ENCODE measurements at regions not wholly inside any gene's neighbourhood (a gene's known extent, or its start where the extent isn't known, plus 50 kb on each side); places are given as distances from the start of the nearest gene placed in this dataset.

DNA sequence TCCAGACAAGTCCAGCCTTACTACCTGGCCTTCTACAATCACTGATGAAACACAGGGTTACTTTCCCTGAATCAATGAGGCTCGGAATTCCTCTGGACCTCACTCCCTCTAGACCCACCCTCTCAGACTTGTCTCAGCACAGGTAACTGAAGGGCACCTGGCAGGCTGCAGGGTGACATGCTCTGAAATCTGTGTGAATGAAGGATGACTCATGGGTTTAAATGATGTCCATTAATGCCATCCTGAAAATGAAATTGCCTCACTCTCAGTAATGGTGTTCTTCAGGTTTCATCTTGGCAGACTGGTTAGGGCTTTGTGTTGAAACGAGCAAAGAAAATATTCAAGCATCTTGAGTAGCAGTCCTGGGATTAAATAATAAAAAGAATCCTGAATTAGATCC is 134.4 kb downstream of the MAF start:
- Histone ChIP-seq H4K20me1 (ENCODE audit: insufficient read depth) (no peaks in the 10 kb centered on the region), H3K9ac (ENCODE audit: low read length) (no peak overlapping the region), H3K4me2 (ENCODE audit: low read length) (no peak overlapping the region), H3K27me3 (ENCODE audit: insufficient read depth, low read depth, low read length) (no peaks in the 10 kb centered on the region), H3F3A (ENCODE audit: insufficient read depth, low read length, poor library complexity, severe bottlenecking) (no peaks in the 10 kb centered on the region), H2AFZ (ENCODE audit: low read depth, low read length) (no peak overlapping the region), H3K4me3 (ENCODE audit: low read length) (no peak overlapping the region), H3K36me3 (ENCODE audit: insufficient read depth, low read length) (no peaks in the 10 kb centered on the region), H3K79me2 (replicated peaks; ENCODE audit: insufficient read depth, low read length) (no peaks in the 10 kb centered on the region), H3K9me3 (ENCODE audit: low read length) (no peaks in the 10 kb centered on the region), H3K27ac (ENCODE audit: low read length) (no peak overlapping the region), H3K9me2 (ENCODE audit: insufficient read depth, low read length) (no peaks in the 10 kb centered on the region)
- no peak for TF ChIP-seq EZH2 (IDR thresholded peaks at IDR 0.05; ENCODE audit: borderline replicate concordance, insufficient read depth, low read length, poor library complexity, severe bottlenecking)

DNA sequence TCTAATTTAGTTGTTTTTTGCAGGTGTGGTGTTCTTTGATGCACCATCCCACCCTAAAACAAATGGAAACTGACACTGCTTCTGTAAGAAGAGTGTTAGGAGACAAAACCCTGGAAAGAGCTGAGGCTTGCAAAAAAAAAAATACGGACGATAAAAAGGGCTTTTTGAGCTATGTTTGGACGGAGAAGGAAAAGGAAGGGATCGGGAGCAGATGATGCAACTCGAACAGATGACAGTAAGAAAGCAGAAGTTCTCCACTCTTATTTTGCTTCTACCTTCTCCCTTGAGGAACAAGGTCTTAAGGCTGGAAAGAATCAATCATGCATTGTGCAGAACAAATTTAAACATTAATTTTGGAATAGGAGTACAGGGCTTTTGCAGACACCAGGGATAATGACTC is 136.7 kb downstream of the MAF start:
- TF ChIP-seq TAF1 (IDR thresholded peaks at IDR 0.05; ENCODE audit: low read depth) (no peak), EP300 (conservative IDR thresholded peaks at IDR 0.05; ENCODE audit: poor library complexity, severe bottlenecking) (no peak), SMC3 (conservative IDR thresholded peaks at IDR 0.05; ENCODE audit: poor library complexity) (no peak), POLR2AphosphoS5 (IDR thresholded peaks at IDR 0.05) (no peak), MXI1 (conservative IDR thresholded peaks at IDR 0.05; ENCODE audit: poor library complexity, severe bottlenecking) (no peak), RAD21 (conservative IDR thresholded peaks at IDR 0.05) (no peak), EZH2 (IDR thresholded peaks at IDR 0.05; ENCODE audit: borderline replicate concordance, insufficient read depth, low read length, poor library complexity, severe bottlenecking) (no peak)
- TF ChIP-seq, protein P1, sequence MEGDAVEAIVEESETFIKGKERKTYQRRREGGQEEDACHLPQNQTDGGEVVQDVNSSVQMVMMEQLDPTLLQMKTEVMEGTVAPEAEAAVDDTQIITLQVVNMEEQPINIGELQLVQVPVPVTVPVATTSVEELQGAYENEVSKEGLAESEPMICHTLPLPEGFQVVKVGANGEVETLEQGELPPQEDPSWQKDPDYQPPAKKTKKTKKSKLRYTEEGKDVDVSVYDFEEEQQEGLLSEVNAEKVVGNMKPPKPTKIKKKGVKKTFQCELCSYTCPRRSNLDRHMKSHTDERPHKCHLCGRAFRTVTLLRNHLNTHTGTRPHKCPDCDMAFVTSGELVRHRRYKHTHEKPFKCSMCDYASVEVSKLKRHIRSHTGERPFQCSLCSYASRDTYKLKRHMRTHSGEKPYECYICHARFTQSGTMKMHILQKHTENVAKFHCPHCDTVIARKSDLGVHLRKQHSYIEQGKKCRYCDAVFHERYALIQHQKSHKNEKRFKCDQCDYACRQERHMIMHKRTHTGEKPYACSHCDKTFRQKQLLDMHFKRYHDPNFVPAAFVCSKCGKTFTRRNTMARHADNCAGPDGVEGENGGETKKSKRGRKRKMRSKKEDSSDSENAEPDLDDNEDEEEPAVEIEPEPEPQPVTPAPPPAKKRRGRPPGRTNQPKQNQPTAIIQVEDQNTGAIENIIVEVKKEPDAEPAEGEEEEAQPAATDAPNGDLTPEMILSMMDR (IDR thresholded peaks at IDR 0.05; ENCODE audit: poor library complexity, severe bottlenecking), result no peak
- TF ChIP-seq, protein P2, sequence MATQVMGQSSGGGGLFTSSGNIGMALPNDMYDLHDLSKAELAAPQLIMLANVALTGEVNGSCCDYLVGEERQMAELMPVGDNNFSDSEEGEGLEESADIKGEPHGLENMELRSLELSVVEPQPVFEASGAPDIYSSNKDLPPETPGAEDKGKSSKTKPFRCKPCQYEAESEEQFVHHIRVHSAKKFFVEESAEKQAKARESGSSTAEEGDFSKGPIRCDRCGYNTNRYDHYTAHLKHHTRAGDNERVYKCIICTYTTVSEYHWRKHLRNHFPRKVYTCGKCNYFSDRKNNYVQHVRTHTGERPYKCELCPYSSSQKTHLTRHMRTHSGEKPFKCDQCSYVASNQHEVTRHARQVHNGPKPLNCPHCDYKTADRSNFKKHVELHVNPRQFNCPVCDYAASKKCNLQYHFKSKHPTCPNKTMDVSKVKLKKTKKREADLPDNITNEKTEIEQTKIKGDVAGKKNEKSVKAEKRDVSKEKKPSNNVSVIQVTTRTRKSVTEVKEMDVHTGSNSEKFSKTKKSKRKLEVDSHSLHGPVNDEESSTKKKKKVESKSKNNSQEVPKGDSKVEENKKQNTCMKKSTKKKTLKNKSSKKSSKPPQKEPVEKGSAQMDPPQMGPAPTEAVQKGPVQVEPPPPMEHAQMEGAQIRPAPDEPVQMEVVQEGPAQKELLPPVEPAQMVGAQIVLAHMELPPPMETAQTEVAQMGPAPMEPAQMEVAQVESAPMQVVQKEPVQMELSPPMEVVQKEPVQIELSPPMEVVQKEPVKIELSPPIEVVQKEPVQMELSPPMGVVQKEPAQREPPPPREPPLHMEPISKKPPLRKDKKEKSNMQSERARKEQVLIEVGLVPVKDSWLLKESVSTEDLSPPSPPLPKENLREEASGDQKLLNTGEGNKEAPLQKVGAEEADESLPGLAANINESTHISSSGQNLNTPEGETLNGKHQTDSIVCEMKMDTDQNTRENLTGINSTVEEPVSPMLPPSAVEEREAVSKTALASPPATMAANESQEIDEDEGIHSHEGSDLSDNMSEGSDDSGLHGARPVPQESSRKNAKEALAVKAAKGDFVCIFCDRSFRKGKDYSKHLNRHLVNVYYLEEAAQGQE (IDR thresholded peaks at IDR 0.05; ENCODE audit: borderline replicate concordance), result no peak
- no peak overlapping the region for H3K27ac ChIP-seq (ENCODE audit: low read length)
- no peaks in the 10 kb centered on the region for H4K20me1 ChIP-seq (ENCODE audit: insufficient read depth)

DNA sequence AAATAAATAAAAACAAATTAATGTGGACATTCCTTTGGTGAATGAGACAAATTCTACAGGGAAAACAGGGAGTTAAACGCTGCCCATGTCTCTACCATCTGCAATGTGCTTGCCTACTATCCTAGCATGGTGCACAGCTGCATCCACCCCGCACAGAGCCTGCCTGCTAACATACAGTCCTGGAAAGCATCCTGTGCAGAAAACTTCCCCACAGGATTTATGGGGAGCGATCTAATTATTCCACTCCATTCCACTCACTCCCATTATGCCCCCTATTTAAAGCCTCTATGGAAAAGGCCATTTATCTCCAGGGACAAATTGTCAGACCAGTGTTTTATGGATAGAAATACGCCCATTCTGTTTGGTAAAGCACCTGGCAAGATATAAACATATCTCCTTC is 144.5 kb downstream of the MAF start:
- H3K9ac ChIP-seq (ENCODE audit: low read length), result no peak overlapping the region
- no peaks in the 10 kb centered on the region for H3F3A ChIP-seq (ENCODE audit: insufficient read depth, low read length, poor library complexity, severe bottlenecking)
- H3K4me2 ChIP-seq (ENCODE audit: low read length), result no peak overlapping the region

More for the DNA sequence above, 136.7 kb downstream of the MAF start:
- Histone ChIP-seq H3K79me2 (replicated peaks; ENCODE audit: insufficient read depth, low read length) (no peaks in the 10 kb centered on the region), H3K4me2 (ENCODE audit: low read length) (no peak overlapping the region), H3K4me3 (ENCODE audit: low read length) (no peak overlapping the region), H3K9ac (ENCODE audit: low read length) (no peak overlapping the region), H3K36me3 (ENCODE audit: insufficient read depth, low read length) (no peaks in the 10 kb centered on the region), H3K27me3 (ENCODE audit: insufficient read depth, low read depth, low read length) (no peaks in the 10 kb centered on the region), H3K9me2 (ENCODE audit: insufficient read depth, low read length) (no peaks in the 10 kb centered on the region), H3F3A (ENCODE audit: insufficient read depth, low read length, poor library complexity, severe bottlenecking) (no peaks in the 10 kb centered on the region), H3K9me3 (ENCODE audit: low read length) (no peaks in the 10 kb centered on the region), H2AFZ (ENCODE audit: low read depth, low read length) (no peak overlapping the region)

More for the DNA sequence above, 144.5 kb downstream of the MAF start:
- Histone ChIP-seq H3K27me3 (ENCODE audit: insufficient read depth, low read depth, low read length) (no peaks in the 10 kb centered on the region), H3K4me3 (ENCODE audit: low read length) (no peak overlapping the region), H3K36me3 (ENCODE audit: insufficient read depth, low read length) (no peaks in the 10 kb centered on the region), H2AFZ (ENCODE audit: low read depth, low read length) (no peak overlapping the region), H3K79me2 (replicated peaks; ENCODE audit: insufficient read depth, low read length) (no peaks in the 10 kb centered on the region), H3K27ac (ENCODE audit: low read length) (no peak overlapping the region), H3K9me3 (ENCODE audit: low read length) (no peaks in the 10 kb centered on the region), H4K20me1 (ENCODE audit: insufficient read depth) (no peaks in the 10 kb centered on the region), H3K9me2 (ENCODE audit: insufficient read depth, low read length) (no peaks in the 10 kb centered on the region)
- TF ChIP-seq MXI1 (conservative IDR thresholded peaks at IDR 0.05; ENCODE audit: poor library complexity, severe bottlenecking) (no peak), EZH2 (IDR thresholded peaks at IDR 0.05; ENCODE audit: borderline replicate concordance, insufficient read depth, low read length, poor library complexity, severe bottlenecking) (no peak), POLR2AphosphoS5 (IDR thresholded peaks at IDR 0.05) (no peak), SMC3 (conservative IDR thresholded peaks at IDR 0.05; ENCODE audit: poor library complexity) (no peak), RAD21 (conservative IDR thresholded peaks at IDR 0.05) (no peak), EP300 (conservative IDR thresholded peaks at IDR 0.05; ENCODE audit: poor library complexity, severe bottlenecking) (no peak), TAF1 (IDR thresholded peaks at IDR 0.05; ENCODE audit: low read depth) (no peak)
- TF ChIP-seq, protein P1 (IDR thresholded peaks at IDR 0.05; ENCODE audit: poor library complexity, severe bottlenecking), result no peak
- TF ChIP-seq, protein P2 (IDR thresholded peaks at IDR 0.05; ENCODE audit: borderline replicate concordance), result no peak

Measured in neural cell (in vitro differentiated cells).